Epithelial cell of prostate (primary cell): ENCODE measurements at regions not wholly inside any gene's neighbourhood (a gene's known extent, or its start where the extent isn't known, plus 50 kb on each side); places are given as distances from the start of the nearest gene placed in this dataset.
"Not testable (repeated sequence)": the region's sequence is repeated elsewhere in the genome, so short reads cannot be mapped to it uniquely, and the experiment has no call there.

ENCODE experiments used
- DNase-seq: peaks from one replicate; pipeline ENCODE4 v3.0.0-alpha.2; 2011; ENCODE audit warnings: low read depth, low spot score
- H3K27ac ChIP-seq: fragments of 450-650 bp; 2 replicates; pipeline ENCODE4 v1.5.1; 2017; ENCODE audit warnings: mild to moderate bottlenecking

DNA sequence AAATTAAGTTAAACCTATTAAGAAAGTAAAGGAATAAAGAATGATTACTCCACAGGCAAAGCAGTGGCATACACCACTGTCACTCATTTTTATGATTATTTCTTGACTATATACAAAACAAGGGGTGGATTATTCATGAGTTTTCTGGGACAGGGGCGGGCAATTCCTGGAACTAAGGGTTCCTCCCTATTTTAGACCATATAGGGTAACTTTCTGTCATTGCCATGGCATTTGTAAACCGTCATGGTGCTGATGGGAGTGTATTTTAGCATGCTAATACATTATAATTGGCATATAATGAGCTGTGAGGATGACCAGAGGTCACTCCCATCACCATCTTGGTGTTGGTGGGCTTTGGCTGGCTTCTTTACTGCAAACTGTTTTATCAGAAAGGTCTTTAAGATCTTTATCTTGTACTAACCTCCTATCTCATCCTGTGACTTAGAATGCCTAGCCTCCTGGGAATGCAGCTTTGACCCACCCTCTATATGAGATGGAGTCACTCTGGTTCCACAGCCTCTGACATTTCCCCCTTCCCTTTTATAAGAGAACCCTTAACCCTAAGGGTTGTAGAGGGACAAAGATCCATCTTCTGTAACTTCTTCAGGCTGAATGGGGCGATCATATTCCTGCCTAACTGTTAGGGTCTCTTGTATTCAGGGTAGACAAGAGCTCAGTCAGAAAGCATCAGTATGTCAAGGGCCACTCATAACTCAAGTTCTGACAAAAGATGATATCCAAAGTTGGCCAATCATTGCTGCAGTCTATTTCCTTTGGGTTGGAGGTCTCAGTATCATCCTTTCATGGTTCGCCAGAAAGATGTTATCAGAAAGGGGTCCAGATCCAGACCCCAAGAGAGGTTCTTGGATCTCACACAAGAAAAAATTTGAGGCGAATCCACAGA is 79.5 kb upstream of the LIPC start:
- DNase-seq, result no peak
- no peak overlapping the region for H3K27ac ChIP-seq

GRCh38 chr15:58355382-58355971 is 76.3 kb upstream of the LIPC start:
- no peak for DNase-seq
- H3K27ac ChIP-seq, result no peak overlapping the region

GRCh38 chr15:58355973-58356372 is 75.8 kb upstream of the LIPC start:
- no peak overlapping the region for H3K27ac ChIP-seq
- DNase-seq, result no peak

DNA sequence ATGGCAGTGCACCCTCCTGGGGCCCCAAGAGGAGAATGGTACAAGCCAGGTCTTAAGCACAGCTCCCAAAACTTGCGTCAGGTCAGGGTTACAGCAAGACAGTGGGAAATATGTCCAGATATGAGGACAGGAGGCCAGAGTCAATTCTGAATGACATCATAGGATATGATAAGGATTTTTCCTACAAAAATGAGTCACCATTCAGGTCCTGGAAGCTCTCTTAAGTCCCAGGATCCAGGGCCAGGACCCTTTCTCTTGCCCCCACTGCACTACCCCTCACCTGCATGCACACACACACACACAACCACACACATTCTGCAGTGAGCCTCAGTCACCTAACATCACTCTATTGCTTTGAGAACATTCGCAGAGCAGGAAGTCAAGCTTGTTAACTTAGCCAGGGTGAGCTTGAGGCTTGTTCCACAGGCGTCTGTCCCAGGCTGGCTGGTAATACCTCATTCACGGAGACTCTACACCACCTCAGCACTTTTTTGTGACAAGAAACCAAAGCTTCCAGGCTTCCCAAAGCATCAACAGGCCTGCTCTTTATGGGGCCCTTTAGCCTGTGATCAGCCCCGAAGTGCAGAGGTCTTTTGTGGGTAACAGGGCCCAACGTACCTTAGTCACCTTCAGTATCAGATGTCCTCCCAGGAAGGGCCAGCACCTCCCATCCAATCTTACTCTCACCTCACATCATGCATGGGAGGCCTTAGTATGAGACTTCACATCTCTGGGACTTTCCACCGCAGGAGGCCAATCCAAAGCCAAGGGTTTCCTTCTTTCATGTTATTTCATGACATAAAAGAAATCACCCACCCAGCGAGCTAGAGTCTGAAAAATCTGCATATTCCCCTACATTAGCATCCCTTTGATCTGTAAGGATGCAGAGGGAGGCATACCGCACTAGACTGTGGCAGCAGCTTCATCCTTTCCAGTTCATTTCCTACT is 74.0 kb upstream of the LIPC start:
- H3K27ac ChIP-seq, result no peak overlapping the region
- no peak for DNase-seq

- DNase-seq, result no peak
- H3K27ac ChIP-seq, result no peak overlapping the region
Observed at GRCh38 chr15:58360421-58361090, 71.2 kb upstream of the LIPC start.

GRCh38 chr15:58361273-58361759 is 70.5 kb upstream of the LIPC start:
- DNase-seq, result no peak
- no peak overlapping the region for H3K27ac ChIP-seq

- no peak for DNase-seq
- H3K27ac ChIP-seq, result no peak overlapping the region
Observed at GRCh38 chr15:58362262-58362922, 69.4 kb upstream of the LIPC start.

GRCh38 chr15:58363118-58363517 is 68.7 kb upstream of the LIPC start:
- H3K27ac ChIP-seq, DNase-seq: not testable (repeated sequence)

DNA sequence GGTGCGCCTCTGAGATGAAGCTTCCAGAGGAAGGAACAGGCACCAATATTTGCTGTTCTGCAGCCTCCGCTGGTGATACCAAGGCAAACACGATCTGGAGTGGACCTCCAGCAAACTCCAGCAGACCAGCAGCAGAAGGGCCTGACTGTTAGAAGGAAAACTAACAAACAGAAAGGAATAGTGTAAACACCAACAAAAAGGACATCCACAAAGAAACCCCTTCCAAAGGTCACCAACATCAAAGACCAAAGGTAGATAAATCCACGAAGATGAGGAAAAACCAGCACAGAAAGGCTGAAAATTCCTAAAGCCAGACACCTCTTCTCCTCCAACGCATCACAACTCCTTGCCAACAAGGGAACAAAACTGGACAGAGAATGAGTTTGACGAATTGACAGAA is 68.1 kb upstream of the LIPC start:
- DNase-seq, result not testable (repeated sequence)

GRCh38 chr15:58365098-58365497 is 66.7 kb upstream of the LIPC start:
- not testable (repeated sequence) for DNase-seq, H3K27ac ChIP-seq

More for the DNA sequence above, 68.1 kb upstream of the LIPC start:
- not testable (repeated sequence) for H3K27ac ChIP-seq

GRCh38 chr15:58369261-58369701 is 62.5 kb upstream of the LIPC start:
- peak; percentile 52 for DNase-seq
- H3K27ac ChIP-seq, result no peak overlapping the region

GRCh38 chr15:58369956-58370355 is 61.8 kb upstream of the LIPC start:
- no peak overlapping the region for H3K27ac ChIP-seq
- DNase-seq, result no peak

DNA sequence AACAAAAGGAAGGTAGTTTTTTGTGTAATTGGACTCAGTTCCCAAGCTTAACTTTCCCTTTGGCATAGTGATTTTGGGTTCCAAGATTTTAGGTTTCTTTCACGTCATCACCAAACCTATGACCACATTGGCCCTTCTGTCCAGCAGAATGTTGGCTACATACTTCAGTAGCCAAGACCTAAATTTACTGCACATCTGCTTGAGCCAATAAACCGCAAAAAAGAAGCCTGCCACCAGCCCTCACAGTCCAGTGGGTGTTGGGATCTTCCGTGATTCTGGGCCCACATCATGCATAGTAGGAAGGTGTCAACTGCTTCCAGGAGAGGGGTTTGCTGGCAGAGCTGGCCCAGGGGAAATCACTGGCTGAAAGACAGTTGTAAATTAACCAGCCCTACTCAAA is 57.6 kb upstream of the LIPC start:
- no peak for DNase-seq
- no peak overlapping the region for H3K27ac ChIP-seq

GRCh38 chr15:58377193-58377592 is 54.6 kb upstream of the LIPC start:
- no peak for DNase-seq
- H3K27ac ChIP-seq, result no peak overlapping the region

DNA sequence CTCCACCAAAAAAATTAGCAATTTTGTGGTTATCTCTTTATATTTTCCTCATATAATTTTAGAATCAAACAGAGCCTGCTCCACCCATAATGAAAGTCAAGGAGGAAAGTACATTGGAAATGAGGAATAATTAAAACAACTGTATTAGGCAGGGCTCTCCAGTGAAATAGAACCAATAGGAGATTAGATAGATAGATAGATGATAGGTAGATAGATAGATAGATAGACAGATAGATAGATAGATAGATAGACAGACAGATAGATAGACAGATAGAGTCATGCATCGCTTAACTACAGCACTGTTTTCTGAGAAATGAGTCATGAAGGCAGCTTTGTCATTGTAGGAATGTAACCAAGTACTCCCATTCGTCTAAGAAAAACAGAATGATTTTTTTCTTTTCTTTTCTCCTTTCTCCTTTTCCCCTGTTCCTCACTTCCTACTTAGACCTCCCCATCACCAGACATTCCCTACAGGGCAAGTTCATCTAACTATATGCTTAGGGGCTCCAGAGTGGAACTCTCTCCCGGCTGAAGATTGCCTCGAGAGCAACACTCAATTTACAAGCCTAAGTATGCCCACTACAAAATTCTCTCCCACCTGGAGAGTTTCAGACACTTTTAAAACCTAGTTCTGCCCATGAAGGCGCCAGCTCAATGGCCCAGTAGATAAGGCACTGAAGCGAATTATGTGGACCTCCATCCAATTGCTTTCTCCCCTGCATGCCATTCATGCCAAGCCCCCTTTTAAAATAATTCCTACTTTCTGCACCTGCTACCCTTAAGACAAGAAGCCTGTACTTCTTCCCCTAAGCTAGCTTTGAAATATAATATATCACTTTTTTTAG is 53.3 kb upstream of the LIPC start:
- no peak for DNase-seq
- H3K27ac ChIP-seq, result no peak overlapping the region

DNA sequence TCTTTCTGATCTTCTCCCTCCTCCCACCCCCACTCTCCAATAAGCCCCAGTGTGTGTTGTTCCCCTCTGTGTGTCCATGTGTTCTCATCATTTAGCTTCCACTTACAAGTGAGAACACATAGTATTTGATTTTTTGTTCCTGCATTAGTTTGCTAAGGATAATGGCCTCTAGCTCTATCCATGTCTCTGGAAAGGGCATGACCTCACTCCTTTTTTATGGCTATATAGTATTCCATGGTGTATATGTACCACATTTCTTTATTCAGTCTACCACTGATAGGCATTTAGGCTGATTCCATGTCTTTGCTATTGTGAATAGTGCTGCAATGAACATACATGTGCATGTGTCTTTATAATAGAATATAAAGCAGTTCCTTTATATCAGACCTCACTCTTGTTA is 52.3 kb upstream of the LIPC start:
- not testable (repeated sequence) for H3K27ac ChIP-seq, DNase-seq

DNA sequence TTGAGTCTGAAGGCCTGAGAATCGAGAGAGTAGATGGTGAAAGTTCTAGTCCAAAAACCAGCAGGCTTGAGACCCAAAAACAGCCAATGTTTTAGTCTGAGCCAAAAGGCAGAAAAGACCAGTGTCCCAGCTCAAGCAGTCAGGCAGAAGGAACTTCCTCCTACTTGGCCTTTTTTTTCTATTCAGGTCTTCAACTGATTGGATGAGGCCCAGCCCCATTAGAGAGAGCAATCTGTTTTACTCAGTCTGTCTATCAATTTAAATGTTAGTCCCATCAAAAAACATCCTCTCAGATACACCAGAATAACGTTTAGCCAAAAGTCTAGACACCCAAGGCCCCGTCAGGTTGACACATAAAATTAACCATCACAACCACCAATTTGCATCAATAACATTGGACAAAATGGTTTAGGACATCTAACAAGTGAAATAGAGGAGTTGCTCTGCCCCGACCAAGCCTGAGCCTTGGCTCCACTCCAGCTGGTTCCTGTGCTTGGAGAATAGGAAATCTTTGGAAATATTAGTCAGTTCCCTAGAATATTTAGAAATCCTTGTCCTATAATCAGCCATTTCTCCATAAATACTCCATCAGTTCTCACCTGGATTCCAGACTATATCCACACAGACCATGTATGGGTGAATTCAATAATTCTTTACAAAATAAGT is 51.4 kb upstream of the LIPC start:
- H3K27ac ChIP-seq, result no peak overlapping the region
- no peak for DNase-seq

- no peak overlapping the region for H3K27ac ChIP-seq
- no peak for DNase-seq
Observed at GRCh38 chr15:58381697-58382096, 50.1 kb upstream of the LIPC start.
